ENCODE measurements at regions not wholly inside any gene's neighbourhood (a gene's known extent, or its start where the extent isn't known, plus 50 kb on each side); places are given as distances from the start of the nearest gene placed in this dataset.
A peak's percentile ranks its signal among the peaks of the same experiment; 100 is the strongest.
"Not testable (repeated sequence)": the region's sequence is repeated elsewhere in the genome, so short reads cannot be mapped to it uniquely, and the experiment has no call there.

DNA sequence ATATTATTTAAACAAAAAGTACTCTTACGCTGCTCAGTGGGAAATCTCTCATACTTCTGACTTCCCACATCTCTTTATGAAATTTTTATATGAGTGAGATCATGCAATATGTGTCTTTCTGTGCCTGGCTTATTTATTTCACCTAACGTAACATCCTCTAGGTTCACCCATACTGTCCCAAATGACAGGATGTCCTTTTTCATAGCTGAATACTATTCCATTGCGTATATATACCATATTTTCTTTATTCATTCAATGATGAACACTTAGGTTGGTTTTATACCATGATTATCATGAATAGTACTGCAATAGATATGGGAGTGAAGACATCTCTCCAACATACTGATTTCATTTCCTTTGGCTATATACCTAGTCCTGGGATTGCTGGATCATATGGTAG is 57.8 kb upstream of the TPP2 start:
- DNase-seq: no peak

DNA sequence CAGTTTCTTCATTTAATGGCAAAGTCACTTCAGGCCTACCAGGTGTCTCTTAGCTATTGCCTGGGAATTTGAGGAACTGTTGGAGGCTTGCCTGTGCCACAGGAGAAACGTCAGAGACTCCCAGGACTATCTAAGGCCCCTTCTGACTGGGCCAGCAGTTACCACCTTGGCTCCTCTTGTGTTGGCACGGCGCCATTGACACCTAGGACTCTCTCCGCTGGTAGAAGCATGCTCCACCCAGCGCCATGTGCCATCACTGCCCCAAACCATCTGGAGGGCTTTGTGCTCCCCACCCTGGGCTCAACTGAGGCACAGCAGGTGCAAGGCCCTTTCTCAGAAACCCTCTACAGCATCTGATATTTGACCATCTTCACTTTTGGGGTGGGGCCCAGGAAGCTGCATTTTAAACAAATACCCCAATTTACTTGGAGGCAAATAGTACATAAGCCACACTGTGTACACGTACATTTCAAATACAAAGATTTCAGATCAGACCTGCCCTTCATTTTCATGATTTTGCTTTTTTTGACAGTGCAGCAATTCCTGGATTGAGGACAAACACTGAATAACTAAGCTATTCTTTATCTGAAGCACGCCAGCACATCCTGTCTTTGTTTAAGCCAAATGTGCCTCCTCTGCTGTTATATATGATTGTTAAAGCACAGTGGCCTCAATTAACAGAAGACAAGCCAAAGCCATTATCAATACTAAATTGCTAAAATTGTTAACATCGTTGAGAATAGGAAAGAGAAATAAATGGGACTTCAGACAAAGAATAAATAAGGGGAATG is 59.9 kb upstream of the TPP2 start:
- DNase-seq: no peak

DNA sequence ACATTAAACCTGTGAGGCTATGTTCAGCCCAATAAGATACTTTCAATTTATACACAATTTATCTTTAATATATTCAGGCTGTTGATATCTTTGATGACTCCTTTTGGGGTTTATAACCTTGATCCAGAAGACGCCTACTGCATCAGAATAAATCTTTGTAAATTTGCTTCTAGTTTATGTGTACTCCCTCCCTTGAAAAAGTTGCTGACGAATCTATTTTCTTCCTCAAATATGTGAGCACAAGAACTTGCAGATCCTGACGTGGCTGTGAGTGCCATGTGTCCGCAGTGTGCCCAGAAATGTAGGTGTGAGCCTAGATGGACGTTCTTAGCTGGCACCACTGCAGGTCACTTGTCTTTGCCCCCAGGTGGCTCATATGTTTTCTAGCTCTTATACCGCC is 60.6 kb upstream of the TPP2 start:
- DNase-seq: no peak

DNA sequence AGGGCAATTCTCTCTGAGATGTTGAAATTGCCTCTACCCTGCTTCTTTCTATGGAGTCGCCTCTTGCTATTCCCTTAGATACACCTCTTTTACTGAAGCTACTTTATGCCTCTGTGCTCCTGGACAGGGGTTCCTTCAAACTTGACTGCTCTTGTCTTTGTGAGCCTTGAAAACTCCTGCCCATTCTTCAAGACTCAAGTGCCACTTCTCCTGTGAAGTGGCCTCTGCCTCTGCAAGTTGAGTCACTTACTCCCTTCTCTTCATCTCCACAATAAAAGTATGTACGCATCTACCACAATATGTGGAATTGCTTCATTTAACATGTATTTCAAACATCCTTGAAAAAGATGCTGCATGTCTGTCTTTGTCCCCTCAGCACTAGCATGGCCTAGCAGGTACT is 66.0 kb upstream of the TPP2 start:
- DNase-seq: peak; percentile 100

DNA sequence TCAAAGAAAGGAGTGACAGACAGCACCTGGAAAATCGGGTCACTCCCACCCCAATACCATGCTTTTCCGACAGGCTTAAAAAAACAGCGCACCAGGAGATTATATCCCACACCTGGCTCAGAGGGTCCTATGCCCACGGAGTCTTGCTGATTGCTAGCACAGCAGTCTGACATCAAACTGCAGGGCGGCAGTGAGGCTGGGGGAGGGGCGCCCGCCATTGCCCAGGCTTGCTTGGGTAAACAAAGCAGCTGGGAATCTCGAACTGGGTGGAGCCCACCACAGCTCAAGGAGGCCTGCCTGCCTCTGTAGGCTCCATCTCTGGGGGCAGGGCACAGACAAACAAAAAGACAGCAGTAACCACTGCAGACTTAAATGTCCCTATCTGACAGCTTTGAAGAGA is 74.5 kb upstream of the TPP2 start:
- DNase-seq: not testable (repeated sequence)

DNA sequence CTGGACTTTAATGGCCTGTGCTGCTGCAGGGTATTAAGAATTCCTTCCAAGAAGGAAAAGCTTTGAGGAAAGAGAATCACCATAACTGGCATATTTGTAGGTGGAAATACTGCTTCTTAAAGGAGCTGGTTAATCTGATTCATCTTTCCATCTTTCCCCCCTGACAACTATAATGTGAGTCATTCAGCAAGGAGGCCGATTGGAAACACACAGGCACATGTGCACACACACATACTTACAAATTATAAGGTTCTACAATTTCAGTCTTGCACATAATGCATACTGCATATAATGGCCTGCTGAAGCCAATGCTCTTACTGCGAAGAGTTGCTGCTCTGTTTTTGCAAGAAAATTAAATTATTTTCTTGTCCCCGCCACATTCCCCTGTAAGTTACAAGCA is 78.8 kb upstream of the TPP2 start:
- DNase-seq: no peak

DNA sequence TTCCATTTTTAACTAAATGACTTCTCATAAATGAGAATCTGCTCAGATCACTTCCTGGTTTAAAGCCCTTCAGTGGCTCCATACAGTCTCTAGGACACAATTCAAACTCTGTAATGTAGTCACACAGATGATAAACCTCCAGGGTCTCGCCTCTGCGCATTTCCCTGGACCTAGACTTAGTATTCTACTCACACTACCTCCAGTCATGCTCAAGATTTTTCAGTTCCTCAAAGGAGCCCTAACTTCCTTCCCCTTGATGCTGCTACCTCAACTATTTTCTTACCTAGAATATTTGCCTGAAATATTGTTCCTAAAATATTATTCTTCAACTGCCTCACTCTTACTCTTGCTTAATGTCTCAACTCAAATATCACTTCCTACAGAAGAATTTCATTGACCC is 86.7 kb upstream of the TPP2 start:
- no peak for DNase-seq

DNA sequence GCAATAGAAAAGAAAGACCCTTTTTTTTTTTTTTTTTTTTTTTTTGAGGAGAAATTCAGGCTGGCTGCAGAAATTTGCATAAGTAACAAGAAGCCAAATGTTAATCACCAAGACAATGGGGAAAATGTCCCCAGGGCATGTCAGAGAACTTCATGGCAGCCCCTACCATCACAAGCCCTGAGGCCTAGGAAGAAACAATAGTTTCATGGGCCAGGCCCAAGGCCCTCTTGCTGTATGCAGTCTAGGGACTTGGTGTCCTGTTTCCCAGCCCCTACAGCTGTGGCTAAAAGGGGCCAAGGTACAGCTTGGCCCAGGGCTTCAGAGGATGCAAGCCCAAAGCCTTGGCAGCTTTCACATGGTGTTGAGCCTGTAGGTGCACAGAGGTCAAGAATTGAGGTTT is 88.4 kb upstream of the TPP2 start:
- DNase-seq: no peak

DNA sequence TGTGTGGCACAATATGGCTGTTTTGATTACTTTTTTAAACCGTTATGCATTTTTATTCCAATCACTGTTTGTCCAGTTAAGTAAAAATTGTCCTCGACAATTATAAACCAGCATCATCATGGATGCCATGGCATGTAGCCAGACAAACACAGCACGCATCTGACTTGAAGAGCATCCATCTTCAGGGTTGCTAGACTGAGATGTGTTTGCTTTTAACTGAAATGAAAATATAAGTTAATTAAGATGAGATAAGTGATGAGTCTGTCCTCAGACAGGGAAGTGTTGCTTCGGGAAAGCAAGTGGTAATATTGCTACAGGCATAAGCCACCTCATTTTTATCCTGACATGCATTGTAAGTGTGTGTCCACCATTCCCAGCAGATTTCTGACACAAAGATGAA is 92.8 kb upstream of the TPP2 start:
- DNase-seq: no peak

DNA sequence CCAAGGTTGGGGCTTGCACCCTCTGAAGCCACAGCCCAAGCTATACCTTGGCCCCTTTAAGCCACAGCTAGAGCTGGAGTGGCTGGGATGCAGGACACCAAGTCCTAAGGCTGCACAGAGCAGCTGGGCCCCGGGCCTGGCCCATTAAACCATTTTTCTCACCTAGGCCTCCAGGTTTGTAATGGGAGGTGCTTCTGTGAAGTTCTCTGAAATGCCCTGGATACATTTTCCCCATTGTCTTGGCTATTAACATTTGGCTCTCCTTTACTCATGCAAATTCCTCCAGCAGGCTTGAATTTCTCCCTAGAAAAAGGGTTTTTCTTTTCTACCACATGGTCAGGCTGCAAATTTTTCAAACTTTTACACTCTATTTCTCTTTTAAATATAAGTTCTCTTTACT is 93.8 kb upstream of the FGF14 start:
- DNase-seq: no peak

DNA sequence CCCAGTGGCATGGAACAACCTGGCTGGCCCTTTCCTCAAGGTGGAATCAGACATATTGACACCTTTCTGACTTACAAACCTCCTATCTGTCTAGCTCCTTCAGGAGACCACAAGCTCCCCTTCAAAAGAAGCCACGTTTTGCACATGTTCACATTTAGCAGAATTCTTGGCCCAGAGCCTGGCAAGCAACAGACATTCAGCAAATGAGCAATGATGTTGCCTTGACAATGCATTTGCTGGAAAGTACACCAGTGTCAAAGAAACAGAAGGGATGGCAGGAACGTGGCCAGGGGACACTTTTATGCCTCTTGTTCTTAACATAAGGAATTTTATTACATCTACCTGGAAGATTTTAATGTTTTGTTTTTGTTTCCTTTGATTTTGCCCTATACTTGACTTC is 85.5 kb upstream of the FGF14 start:
- peak; percentile 96 for DNase-seq

DNA sequence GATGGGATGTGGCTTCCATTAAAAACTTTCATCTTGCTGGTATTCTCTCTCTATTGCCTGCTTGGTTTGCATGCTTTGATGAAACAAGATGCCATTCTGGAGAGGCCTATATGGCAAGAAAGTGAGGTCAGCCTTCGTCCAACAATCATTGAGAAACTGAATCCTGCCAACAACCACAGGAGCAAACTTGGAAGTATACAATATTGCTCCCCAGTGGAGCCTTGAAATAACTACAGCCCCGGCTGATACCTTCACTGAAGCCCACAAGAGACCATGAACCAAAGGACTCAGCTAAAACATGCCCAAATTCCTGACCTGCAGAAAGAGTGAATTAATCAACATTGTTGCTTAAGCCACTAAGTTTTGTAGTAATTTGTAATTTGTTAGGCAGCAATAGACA is 82.5 kb upstream of the FGF14 start:
- no peak for DNase-seq

DNA sequence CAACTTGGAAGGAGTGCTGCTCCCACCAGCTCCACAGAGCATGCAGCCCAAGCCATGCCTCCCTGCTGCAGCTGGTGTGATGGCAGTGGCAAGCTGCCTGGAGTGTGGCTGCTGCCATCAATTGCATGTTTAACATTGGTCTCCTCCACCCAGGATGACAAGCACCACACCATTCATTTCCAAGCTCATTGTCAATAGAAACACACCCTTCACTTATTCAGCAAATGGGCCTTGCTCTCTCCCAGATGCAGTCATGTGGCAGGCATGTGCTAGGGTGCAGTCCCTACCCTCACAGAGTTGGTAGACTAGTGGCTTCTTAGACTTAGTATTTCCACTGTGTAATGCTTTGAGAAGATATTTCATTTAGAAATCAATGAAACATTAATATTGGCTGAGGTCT is 70.8 kb upstream of the FGF14 start:
- DNase-seq: no peak

DNA sequence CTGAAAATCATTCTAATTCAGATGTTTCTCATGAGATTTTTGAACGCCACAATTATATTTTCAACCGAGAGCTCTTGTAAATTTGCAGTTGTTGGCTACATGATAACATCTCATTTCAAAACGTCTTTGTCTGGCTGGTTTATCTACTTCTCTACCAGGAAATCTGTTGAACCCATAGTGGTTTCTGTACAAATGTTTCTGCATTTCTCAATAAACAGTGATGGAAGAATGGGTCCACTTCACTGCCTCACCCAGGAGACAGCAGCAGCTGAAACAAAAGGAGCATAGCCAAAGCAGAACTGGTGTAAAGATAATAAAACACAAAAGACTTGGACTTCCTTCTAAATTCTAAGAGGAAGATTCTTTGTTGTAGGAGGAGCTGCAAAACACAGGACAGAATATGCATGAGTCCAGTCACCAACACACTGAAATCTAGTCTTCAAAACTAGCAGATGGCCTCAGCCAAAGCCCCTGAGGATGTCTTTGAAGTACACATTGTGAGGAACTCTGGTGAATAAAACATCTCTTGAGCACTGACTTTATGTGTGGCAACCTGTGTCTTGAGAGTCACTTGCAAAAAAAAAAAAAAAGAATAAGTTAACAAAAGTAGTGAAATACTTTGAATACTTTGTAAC is 68.6 kb upstream of the FGF14 start:
- no peak for DNase-seq

DNA sequence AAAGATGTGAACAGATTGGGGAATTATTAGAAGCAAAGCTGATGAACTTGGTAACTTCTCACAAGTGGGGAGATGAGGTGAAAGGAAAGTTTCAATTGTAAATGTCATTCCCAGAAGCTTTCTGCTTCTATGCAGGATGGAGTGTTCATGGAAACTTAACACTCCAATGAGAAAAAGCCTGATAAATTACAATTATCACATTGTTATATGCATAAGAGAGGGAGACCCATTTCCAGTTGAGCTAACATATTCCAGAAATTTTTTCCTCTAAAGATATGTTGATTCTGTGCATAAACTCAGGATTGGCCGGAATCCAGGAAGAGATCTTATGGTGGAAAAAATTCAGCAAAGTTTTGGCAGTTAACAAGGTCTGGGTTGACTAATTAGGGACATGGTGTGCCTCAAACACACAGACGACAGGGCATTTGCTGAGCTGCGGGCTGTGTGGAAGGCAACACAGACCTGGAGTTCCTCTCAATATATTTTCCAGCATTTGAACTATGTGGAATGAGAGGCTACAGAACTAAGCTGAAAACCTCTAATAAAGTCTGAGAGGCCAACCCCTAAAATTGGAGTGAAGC is 64.9 kb upstream of the FGF14 start:
- no peak for DNase-seq

DNA sequence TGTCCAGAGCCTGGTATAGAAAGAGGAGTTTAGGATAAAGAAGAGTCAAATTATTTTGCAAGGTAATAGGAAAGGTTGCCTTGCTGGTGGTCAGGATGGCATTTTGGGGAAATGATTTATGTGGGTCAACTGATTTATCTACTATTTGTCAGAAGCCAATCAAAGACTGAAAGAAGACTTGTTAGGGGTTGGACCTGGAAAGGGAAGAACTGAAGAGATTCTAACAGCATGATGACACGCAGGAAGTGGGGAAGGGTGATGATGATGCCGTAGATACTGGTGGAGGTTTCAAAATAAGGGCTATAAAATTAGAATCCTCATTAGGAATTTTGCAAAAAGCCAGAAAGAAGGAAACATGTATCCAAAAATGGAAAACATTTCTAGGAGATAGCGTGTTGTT is 60.7 kb upstream of the FGF14 start:
- no peak for DNase-seq

DNA sequence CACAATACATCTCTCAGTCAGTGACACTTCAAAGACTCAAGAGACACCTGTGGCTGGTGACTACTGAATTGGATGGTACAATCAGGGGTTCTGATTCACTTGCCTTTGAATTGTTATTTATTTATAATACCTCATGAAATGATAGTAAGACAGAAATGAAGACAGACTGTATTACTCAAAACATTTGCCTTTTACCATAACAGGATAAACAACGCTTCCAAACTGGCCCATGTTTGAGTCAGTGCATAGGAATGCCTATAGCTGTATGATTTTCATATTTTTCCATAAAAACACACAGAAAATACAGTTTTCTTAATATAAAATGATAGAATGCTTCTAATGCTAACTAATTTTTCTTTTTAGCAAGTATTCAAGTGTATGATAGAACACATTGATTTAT is 59.5 kb upstream of the FGF14 start:
- DNase-seq: no peak

DNA sequence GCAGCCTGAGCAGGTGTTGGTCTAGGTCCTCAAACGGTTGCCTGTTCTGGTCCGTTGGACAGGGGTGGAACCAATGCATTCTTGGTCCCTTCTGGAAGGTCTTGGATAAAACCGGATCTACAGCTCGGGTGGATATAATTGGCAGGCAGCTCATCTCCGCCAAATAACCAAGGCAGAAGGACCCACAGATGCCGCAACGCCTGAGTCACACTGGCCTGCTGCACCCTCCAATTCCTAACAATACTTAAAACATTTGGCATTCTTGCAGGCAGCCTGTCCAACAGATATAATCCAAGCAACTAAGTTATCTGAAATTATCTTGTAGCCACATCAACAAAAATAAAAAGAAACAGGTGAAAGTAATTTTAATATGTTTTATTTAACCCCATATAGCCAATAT is 59.0 kb upstream of the FGF14 start:
- DNase-seq: peak; percentile 85

DNA sequence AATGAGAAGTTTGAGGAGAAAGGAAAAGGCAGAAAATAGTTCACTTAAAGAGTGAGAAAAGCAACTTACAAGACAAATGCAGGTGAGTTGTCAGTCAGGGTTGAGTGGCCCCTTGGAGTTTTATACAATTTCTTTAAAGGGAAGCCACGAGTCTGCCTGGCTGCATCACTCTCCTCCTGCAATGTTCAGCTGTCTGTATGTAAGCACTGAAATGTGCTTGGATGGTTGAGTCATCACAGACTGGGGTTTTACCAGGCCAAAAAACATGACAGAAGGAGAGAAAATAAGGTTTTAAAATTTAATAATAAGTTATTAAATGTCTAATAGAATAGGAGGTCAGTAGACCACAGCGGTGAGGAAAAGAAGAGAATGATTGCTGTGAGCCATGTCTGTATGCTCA is 51.0 kb upstream of the FGF14 start:
- no peak for DNase-seq

Measured in DMS79 (cell line).